ENCODE measurements at regions not wholly inside any gene's neighbourhood (a gene's known extent, or its start where the extent isn't known, plus 50 kb on each side); places are given as distances from the start of the nearest gene placed in this dataset.

- WGBS (ENCODE audit: low lambda C conversion rate): 94% methylated on average over 41 of the region's 60 CpGs
- Histone ChIP-seq H3K4me1 (ENCODE audit: insufficient read depth, low read length) (peaks cover 47% of the 10 kb centered on the region), H3K36me3 (replicated peaks in 1 of 2; ENCODE audit: control insufficient read depth in 1 of 2, insufficient read depth in 2 of 2, low read length in 2 of 2) (no peaks in the 10 kb centered on the region), H3K4me2 (ENCODE audit: low read depth, low read length) (no peak overlapping the region), H3K27me3 (ENCODE audit: control insufficient read depth in 1 of 2, insufficient read depth in 2 of 2, low read length in 2 of 2) (no peaks in the 10 kb centered on the region), H3K79me2 (ENCODE audit: insufficient read depth, low read length) (no peaks in the 10 kb centered on the region), H3K9me3 (ENCODE audit: low read length) (no peaks in the 10 kb centered on the region), H3K9ac (ENCODE audit: insufficient read depth, low read depth, low read length) (no peak overlapping the region), H4K20me1 (ENCODE audit: insufficient read depth, low read length) (no peaks in the 10 kb centered on the region), H3K27ac (ENCODE audit: extremely low read length, insufficient read depth, low read length) (no peak overlapping the region), H2AFZ (ENCODE audit: low read length) (no peak overlapping the region), H3K4me3 (replicated peaks in 1 of 3; ENCODE audit: insufficient read depth in 1 of 3, low read depth in 2 of 3, low read length in 3 of 3) (no peak overlapping the region)
- ATAC-seq (no peak), FAIRE-seq (no peak), DNase-seq (ENCODE audit: low spot score) (no peak)
- in situ Hi-C loops (cut with HindIII; ENCODE audit: extremely low pct_ligation_motif_present, low pct_unique_long_range_greater_than_20kb) (loop anchor here (5.0 kb wide), 2 partner anchors 44 to 139 kb away; no protein-coding TSS in a partner anchor), intact Hi-C loops (cut with micrococcal nuclease; ENCODE audit: unreplicated experiment) (no loop called here)
- CTCF ChIA-PET (ENCODE audit: low intra/inter-chr PET ratio, low total read pairs): no interaction called here
- POLR2A ChIA-PET: interaction anchor here (1.2 kb wide), 1 partner anchor 26 kb away, joined by 3 read pairs; no protein-coding TSS in a partner anchor
- no TSS peak for BruUV-seq (replicated peaks)
- TF ChIP-seq MEF2D (CRISPR knock-in tag; IDR thresholded peaks at IDR 0.05): no peak
- TF ChIP-seq SIX1 (CRISPR knock-in tag; IDR thresholded peaks at IDR 0.05; ENCODE audit: borderline replicate concordance): peak; percentile 84
- TF ChIP-seq STAT6 (CRISPR knock-in tag; IDR thresholded peaks at IDR 0.05; ENCODE audit: borderline replicate concordance): no peak
- no peak for TF ChIP-seq ZNF142 (CRISPR knock-in tag; IDR thresholded peaks at IDR 0.05)
- no peak for TF ChIP-seq RBM22 (optimal IDR thresholded peaks at IDR 0.05; ENCODE audit: low read length)
- 0 out of 2 replicates have a peak, but pooled peaks have one; percentile 17 for TF ChIP-seq PATZ1 (CRISPR knock-in tag; IDR thresholded peaks at IDR 0.05)
- TF ChIP-seq ZNF207 (IDR thresholded peaks at IDR 0.05; ENCODE audit: borderline replicate concordance): no peak
- 0 out of 2 replicates have a peak, but pooled peaks have one; percentile 43 for TF ChIP-seq ZNF777 (CRISPR knock-in tag; IDR thresholded peaks at IDR 0.05)
- TF ChIP-seq MAX (IDR thresholded peaks at IDR 0.05): no peak
- TF ChIP-seq ZFX (CRISPR knock-in tag; IDR thresholded peaks at IDR 0.05; ENCODE audit: low read depth): peak; percentile 23; the same call in 1 of the 2 replicates
Observed at GRCh38 chrX:40151211-40152172, 53.7 kb upstream of the BCOR start.

Measured in HepG2 (cell line).